GM12873 (cell line): ENCODE measurements at regions not wholly inside any gene's neighbourhood (a gene's known extent, or its start where the extent isn't known, plus 50 kb on each side); places are given as distances from the start of the nearest gene placed in this dataset.

Experiments
- TF ChIP-seq, protein P1 (sequence below): IDR thresholded peaks from 2 replicates; pipeline ENCODE4 v1.5.1; 2012; ENCODE audit warnings: low read depth, mild to moderate bottlenecking, moderate library complexity, low read length, control low read depth; ENCODE audit not compliant: insufficient read depth; ENCODE audit errors: missing control alignments

- TF ChIP-seq, protein P1, sequence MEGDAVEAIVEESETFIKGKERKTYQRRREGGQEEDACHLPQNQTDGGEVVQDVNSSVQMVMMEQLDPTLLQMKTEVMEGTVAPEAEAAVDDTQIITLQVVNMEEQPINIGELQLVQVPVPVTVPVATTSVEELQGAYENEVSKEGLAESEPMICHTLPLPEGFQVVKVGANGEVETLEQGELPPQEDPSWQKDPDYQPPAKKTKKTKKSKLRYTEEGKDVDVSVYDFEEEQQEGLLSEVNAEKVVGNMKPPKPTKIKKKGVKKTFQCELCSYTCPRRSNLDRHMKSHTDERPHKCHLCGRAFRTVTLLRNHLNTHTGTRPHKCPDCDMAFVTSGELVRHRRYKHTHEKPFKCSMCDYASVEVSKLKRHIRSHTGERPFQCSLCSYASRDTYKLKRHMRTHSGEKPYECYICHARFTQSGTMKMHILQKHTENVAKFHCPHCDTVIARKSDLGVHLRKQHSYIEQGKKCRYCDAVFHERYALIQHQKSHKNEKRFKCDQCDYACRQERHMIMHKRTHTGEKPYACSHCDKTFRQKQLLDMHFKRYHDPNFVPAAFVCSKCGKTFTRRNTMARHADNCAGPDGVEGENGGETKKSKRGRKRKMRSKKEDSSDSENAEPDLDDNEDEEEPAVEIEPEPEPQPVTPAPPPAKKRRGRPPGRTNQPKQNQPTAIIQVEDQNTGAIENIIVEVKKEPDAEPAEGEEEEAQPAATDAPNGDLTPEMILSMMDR: no peak
Observed at GRCh38 chr3:110352841-110353604, 718.6 kb upstream of the NECTIN3 start.

GRCh38 chr3:110362751-110363150 lies 708.9 kb upstream of the NECTIN3 start:
- TF ChIP-seq, protein P1: no peak

GRCh38 chr3:110375751-110376518 lies 695.7 kb upstream of the NECTIN3 start:
- TF ChIP-seq, protein P1: no peak

GRCh38 chr3:110378481-110378880 lies 693.1 kb upstream of the NECTIN3 start:
- TF ChIP-seq, protein P1: no peak

DNA sequence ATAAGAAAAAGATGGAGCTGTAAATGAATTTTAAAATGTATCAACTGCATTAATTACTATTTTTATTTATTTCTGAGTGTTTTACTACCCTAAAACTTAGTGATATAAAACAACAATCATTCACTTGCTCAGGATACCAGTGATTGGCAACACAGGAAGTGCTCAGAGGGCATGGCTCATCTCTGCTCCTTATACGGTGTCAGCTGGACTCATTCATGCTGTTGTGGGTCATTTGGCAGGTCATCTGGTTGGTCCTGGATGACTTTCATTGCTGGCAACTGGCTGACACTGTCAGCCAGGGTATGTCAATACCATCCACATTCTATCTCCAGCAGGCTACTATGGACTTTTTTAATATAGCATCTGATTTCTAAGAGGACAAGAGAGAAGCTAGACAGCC lies 689.6 kb upstream of the NECTIN3 start:
- TF ChIP-seq, protein P1: no peak

- TF ChIP-seq, protein P1: no peak
Observed at GRCh38 chr3:110383356-110383755, 688.3 kb upstream of the NECTIN3 start.

- TF ChIP-seq, protein P1: no peak
Observed at GRCh38 chr3:110384601-110385000, 687.0 kb upstream of the NECTIN3 start.
